Astrocyte (in vitro differentiated cells and primary cell): ENCODE measurements at regions not wholly inside any gene's neighbourhood (a gene's known extent, or its start where the extent isn't known, plus 50 kb on each side); places are given as distances from the start of the nearest gene placed in this dataset.

Experiments used
- EZH2 ChIP-seq: IDR thresholded peaks from 2 replicates; pipeline ENCODE4 v1.6.1; 2012; ENCODE audit warnings: mild to moderate bottlenecking, low read length, inconsistent platforms; ENCODE audit not compliant: insufficient read depth
- TF ChIP-seq, protein P1 (sequence below): IDR thresholded peaks from 2 replicates; pipeline ENCODE4 v1.5.1; 2011; ENCODE audit warnings: low read depth, mild to moderate bottlenecking, inconsistent platforms, low read length, moderate library complexity; ENCODE audit not compliant: insufficient read depth

DNA sequence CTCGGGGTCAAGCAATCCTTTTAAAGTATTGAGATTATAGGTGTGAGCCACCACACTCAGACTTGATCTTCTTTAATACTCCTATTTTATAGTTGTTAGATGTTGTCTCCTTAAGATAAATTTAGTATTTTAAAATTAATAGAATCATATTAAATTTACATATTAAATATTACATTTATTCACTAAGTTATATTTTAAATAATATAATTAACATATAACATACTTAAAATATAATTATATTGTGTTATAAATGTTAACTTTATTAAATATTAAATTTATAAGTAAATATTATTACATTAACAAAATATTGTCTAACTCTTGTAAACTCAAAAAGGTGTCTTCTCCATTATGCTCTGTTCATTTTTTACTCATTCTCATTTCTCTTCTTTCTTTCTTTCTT lies 675.9 kb upstream of the ADGRL4 start:
- TF ChIP-seq, protein P1, sequence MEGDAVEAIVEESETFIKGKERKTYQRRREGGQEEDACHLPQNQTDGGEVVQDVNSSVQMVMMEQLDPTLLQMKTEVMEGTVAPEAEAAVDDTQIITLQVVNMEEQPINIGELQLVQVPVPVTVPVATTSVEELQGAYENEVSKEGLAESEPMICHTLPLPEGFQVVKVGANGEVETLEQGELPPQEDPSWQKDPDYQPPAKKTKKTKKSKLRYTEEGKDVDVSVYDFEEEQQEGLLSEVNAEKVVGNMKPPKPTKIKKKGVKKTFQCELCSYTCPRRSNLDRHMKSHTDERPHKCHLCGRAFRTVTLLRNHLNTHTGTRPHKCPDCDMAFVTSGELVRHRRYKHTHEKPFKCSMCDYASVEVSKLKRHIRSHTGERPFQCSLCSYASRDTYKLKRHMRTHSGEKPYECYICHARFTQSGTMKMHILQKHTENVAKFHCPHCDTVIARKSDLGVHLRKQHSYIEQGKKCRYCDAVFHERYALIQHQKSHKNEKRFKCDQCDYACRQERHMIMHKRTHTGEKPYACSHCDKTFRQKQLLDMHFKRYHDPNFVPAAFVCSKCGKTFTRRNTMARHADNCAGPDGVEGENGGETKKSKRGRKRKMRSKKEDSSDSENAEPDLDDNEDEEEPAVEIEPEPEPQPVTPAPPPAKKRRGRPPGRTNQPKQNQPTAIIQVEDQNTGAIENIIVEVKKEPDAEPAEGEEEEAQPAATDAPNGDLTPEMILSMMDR: no peak
- no peak for TF ChIP-seq EZH2
